Femur (tissue), 1 donor: ENCODE measurements at regions not wholly inside any gene's neighbourhood (a gene's known extent, or its start where the extent isn't known, plus 50 kb on each side); places are given as distances from the start of the nearest gene placed in this dataset.
A peak's percentile ranks its signal among the peaks of the same experiment; 100 is the strongest.
"Not testable (repeated sequence)": the region's sequence is repeated elsewhere in the genome, so short reads cannot be mapped to it uniquely, and the experiment has no call there.

ENCODE experiments used
- DNase-seq: peaks from one replicate; pipeline ENCODE4 v3.0.0-alpha.2; 2017

- DNase-seq, result no peak
These were observed 304.6 kb downstream of the ABCC12 start for GRCh38 chr16:47851146-47851545.

- DNase-seq, result no peak
These were observed 306.1 kb downstream of the ABCC12 start for GRCh38 chr16:47849736-47850135.

- peak; percentile 26 for DNase-seq
These were observed 307.2 kb downstream of the ABCC12 start for GRCh38 chr16:47848421-47849109.

- no peak for DNase-seq
These were observed 308.4 kb downstream of the ABCC12 start for GRCh38 chr16:47847220-47847970.

GRCh38 chr16:47834485-47835024 lies 321.2 kb downstream of the ABCC12 start:
- no peak for DNase-seq

GRCh38 chr16:47833771-47834170 lies 322.0 kb downstream of the ABCC12 start:
- DNase-seq, result no peak

GRCh38 chr16:47829850-47830600 lies 325.8 kb downstream of the ABCC12 start:
- no peak for DNase-seq

- DNase-seq, result no peak
These were observed 329.7 kb downstream of the ABCC12 start for GRCh38 chr16:47826070-47826469.

GRCh38 chr16:47817048-47817447 lies 338.7 kb downstream of the ABCC12 start:
- DNase-seq, result no peak

GRCh38 chr16:47816511-47816910 lies 339.3 kb downstream of the ABCC12 start:
- DNase-seq, result no peak

- DNase-seq, result no peak
These were observed 340.1 kb downstream of the ABCC12 start for GRCh38 chr16:47815655-47816054.

GRCh38 chr16:47811758-47812157 lies 344.0 kb downstream of the ABCC12 start:
- DNase-seq, result not testable (repeated sequence)

GRCh38 chr16:47806309-47806847 lies 345.2 kb downstream of the PHKB start:
- no peak for DNase-seq

GRCh38 chr16:47787696-47788095 lies 326.6 kb downstream of the PHKB start:
- DNase-seq, result no peak

GRCh38 chr16:47781673-47782072 lies 320.5 kb downstream of the PHKB start:
- DNase-seq, result no peak

- DNase-seq, result no peak
These were observed 319.2 kb downstream of the PHKB start for GRCh38 chr16:47780213-47780875.

- no peak for DNase-seq
These were observed 318.3 kb downstream of the PHKB start for GRCh38 chr16:47779201-47780016.

- DNase-seq, result no peak
These were observed 317.1 kb downstream of the PHKB start for GRCh38 chr16:47778106-47778801.

- DNase-seq, result no peak
These were observed 316.1 kb downstream of the PHKB start for GRCh38 chr16:47777220-47777619.

GRCh38 chr16:47774661-47775060 lies 313.5 kb downstream of the PHKB start:
- no peak for DNase-seq

- no peak for DNase-seq
These were observed 292.5 kb downstream of the PHKB start for GRCh38 chr16:47753659-47754058.
